Pulmonary artery endothelial cell (primary cell): ENCODE measurements at regions not wholly inside any gene's neighbourhood (a gene's known extent, or its start where the extent isn't known, plus 50 kb on each side); places are given as distances from the start of the nearest gene placed in this dataset.
A peak's percentile ranks its signal among the peaks of the same experiment; 100 is the strongest.

Source experiments
- DNase-seq: peaks from one replicate; pipeline ENCODE4 v3.0.0-alpha.2; 2011; ENCODE audit warnings: low read depth, low spot score

DNA sequence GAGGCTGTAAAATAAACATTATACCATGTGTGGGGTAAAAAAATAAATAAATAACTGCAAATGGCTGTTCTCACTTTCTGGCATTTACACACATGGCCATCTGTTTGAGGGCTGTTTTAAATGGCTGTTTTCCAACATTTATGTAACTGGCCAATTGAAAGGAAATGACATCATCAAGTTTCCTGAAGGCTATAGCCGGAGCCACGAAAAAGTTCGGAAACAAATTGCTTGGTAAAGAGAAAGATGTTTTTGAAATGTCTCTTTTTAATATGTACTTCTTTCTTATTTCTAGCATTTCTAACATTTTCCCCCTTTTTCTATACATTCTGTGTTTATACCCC, 95.4 kb upstream of the DAB2 start:
- DNase-seq, result peak; percentile 90

DNA sequence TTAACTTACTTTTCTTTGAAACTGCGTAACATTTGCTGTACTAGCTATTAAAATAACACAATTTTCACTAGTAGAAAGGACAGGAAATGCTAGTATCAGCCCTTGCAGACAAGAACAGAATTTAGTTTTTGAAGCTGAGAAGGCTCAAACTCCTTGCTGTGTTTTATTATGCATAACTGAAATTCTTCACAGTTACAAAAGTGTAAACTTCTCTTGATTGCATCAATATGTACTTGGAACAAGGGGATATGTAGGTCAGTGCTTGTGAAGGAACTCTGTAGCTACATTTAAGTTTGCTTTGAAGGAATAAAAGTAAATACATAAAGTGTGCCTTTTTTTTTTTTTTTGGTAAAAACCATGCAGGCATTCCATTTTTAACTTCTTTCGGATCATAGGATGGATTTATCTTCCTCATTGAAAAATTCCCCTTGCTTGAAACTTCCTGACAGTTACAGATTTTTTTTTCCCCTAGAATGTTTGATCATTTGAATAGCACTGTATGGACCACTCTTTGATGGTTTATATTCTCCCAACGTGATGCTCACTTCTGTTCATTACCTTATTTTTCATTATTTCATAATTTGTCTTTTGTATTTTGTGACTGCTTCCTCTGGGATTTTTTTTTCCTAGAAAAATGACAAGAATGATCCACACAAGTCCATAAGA, 94.9 kb upstream of the DAB2 start:
- no peak for DNase-seq

DNA sequence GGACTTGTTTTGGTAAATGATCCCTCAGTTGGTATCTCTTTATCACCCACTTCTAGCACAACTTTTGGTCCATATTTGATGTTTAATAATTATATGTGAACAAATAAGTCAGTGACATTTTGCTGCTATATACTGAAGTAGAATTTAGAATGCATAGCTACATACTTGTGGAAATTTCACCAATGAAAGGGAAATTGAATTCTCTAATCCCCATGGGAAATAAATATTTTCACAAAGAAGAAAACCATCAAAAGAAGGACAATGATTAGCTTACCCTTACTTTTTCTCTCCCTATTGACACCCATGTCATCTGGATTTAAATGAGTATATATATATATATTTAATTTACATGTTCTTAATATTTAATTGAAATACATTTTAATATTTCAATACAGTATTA, 94.3 kb upstream of the DAB2 start:
- DNase-seq, result no peak

DNA sequence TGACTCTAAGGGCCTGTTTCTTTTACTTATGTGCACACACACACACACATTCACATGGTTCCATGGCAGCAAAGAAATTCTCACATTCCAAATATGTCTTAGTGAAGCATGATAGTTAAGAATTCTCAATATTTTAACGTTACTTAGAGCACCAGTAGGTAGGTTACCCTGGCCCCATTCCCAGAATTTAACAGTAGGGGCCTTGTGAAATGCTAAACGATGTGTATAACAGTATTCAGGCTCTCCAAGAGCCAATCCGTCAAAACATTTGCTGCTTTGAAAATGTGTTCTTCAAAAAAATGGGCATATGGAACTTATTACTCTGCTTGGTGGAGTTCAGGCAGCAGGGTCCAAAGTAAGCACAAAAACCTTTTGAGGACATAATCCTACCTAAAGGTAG, 93.7 kb upstream of the DAB2 start:
- DNase-seq, result no peak

DNA sequence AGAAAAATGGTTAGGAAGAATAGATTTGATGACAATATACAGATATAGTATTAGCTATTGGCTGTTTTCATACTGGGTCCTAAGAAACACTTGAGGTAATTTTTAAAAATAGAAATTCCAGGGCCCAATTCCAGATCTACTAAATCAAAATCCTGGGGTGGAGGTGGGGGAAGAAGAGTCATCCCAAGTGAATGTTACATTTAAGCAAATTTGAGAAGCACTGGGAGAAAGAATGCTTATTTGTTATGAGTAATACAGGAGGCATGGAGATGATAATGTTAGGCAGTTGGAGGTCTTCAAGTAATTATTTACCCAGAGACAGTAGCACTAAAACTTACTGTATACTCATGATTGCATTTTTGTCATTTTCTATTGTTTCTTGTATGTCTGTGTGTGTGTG, 93.0 kb upstream of the DAB2 start:
- no peak for DNase-seq

DNA sequence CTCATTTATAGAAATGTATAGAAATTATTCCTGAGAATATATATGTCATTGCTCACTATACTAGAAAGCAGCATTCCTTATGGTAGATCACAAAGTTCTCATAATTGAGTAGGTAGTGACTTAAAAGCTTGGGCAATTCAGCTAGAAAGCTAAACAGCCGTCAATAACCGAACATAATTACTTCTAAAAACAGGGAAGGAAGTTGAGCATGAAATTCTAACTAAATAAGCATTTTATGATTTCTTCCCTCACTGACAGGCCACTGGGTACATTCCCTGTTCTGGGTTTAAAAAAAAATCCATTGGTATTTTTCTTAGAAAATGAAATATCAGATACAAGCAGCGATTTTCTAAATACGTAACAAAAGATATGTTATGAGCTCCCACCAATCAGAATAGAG, 91.1 kb upstream of the DAB2 start:
- DNase-seq, result no peak

DNA sequence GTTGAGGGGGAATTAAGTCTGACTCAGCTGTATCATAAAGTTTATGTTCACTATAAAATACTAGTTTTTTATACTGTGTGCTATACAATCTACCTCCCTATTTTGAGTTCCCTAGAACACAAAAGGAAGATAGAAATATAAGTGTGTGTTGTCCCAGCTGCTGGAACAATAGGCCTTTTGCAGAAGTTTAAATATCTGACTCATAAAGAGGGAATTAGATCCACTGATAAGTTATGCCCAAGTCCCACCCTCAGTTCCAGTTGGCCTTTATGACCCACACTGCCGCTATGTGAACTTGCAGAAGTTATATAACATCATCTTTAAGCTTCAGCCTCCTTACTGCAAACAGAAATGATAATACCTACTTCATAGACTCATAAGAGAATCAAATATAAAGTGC, 88.5 kb upstream of the DAB2 start:
- no peak for DNase-seq

DNA sequence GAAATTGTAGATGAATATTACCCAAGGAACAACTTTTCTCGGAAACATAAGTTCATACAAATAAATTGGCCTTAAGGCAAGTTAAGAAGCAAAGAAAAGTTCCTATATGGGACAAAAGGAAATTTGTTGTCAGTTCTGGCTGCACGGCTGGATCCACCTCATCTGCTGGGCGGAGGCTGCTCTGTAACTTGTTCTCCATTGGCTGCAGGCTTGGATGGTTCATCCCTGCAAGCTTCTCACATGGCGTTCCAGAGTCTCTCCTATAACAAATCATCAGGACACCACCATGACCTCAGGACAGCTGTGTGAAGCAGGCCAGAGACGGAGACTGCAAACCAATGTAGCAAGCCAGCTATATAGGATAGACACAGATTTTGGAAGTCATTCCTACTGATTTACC, 81.4 kb upstream of the DAB2 start:
- no peak for DNase-seq

DNA sequence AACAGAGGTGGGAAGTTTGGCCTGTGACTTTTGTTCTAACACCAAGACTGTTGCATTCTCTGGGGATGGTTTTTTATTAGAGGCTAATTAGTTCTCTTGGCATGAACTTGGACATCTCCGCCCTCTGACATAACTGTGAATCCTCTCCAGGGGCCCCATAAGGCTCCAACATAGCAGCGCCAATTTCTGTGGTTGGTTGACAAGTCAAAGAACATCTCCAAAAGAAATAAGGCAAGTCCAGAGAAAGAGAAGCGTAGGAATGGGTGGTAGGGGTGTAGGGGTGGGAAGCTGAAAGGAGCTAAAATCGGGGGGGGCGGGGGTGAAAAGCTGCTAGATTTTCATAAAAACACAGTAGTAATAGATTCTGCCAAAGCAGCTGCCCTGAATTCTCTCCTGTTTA, 81.0 kb upstream of the DAB2 start:
- DNase-seq, result no peak

DNA sequence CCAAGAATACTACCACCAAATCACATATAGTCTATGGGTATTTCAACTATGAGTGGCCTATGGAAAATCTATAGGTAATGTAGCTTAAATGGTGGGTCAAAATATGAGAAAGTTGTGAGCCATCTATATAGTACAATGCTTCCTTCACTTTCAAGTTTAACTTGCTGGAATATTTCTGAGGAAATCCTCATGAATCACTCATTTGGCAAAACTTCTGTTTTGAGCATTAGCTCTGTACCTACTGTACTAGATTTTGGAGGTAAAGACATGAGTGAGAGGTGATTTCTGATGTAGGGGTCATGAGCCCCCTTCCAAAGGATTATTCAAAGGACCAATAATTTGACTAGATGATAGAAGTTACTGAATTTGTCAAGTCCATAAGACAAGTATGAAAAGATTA, 80.6 kb upstream of the DAB2 start:
- no peak for DNase-seq

DNA sequence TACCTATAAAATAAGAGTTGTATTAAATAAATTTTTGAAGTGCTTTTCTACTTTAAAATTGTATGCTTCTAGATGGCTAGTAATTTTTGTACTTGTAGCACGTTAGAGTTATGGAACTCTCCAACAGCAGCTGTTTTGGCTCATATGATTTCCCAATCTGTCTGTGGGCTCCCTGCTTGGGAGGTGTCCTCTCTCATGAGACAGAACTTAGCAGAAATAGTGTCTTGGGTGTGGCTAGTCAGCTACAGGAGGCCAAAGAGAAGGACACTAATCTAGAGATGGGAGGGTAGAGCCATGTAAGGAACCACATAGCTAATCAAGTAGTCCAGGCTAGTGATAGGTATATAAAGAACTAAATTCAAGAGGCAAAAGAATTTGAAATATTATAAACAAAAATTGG, 78.4 kb upstream of the DAB2 start:
- DNase-seq, result no peak

DNA sequence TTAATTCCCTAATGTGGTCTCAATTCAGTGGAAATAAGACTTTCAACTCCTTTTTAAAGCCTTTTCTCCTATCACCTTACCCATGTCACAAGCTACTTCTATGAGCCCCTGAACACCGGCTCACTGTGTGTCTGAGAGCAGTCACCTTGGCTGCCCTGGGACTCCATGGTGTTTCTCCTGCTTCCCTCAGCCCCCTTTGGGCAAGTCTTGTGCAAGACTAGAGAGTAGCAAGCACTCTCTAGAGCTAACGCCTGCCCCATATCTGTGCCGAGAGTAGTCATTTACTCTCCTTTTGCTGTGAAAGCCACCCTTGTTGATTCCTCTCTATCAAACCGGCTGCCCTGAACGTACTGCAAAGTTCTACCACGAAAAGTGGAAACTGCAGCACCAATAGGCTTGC, 77.9 kb upstream of the DAB2 start:
- no peak for DNase-seq

DNA sequence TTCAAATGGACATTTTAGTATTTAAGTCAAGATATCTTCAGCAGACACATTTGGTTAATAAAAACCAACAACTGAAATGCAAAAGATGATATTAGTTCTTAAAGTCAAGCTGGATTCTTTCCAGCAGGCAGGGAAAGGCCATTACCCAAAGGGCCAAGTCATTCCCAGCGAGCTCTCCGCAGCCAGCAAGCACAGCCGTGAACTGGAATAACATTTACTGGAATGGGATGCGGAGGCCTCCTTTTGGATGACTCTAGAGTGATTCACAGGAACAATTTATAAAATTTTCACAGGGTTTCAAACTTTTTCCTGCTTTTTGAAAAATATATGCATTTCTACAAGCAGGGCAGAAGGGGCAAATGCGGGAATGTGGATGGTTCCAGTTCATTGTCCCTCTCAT, 76.6 kb upstream of the DAB2 start:
- peak; percentile 43 for DNase-seq

DNA sequence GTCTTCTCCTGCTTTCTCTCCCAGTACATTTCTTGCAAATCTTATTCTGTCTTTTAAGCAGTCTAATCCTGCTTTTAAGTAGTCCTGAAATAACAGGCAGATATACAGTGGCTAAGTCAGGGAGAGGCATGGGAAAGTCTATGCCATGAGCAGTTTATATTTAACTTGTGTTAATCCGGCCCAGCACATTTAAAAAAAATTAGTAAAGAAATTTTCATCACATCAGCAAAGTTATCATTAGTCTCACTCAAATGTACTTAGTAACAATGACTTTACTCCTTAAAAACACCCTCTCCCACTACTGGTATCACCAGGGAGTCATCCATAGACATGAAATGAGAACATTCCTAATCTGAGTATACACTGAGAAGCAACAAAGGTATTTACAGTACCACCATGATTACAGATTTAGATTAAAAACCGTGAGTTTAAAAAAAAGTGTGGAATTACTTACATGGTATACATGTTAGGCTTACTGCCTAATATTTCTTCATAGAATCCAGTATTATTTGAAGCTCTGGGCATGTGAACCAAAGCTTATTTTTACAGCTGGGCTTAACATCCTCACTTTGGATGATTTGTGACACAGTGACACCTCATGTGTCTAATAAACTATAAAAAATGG, 75.9 kb upstream of the DAB2 start:
- DNase-seq, result no peak

DNA sequence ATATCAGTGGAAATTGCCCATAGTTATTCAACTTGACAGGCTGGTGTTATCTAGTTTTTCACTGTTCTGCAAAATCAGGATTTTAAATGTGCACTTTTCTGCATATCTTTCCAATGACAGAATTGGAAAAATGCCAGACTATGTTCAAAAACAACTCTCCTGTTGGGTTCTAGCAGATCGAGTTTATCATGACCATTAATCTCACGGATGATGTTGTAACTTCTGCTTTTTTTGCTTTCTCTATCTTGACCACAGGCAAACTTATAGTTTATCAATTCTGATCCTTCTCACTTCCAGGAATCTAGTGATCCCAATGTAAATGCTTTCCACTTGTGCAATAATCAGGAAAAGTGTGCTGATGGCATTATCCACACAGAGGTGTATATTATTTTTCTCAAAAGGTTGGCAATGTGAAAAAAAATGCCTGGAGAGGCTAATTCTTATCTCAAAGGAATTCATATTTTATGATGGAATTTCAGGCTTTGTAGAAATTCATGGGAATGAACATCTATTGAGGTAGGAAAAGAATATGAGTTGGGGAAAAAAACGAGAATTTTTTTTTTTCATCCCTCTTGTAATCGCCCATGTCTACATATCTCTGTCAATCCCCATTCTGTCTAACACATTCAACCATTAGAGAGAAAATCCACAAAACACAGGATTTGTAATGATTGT, 73.6 kb upstream of the DAB2 start:
- no peak for DNase-seq

DNA sequence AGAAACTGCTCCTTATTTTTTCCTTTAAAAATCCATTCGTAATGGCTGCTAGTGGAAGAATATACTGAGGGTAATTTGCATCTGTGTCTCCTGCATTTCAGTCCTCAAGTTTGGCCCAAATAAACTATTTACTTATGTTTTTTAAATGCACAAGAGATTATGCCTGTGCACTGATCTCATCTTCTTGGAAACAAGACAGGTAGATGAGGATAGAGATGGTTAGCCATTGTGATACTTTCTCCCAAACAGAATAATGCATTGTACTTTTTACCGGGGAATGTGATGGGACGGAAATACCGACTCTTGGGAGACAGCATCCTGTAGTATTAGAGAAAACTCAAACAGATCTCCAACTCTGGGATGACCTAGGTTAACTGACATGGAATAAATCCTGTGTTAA, 72.5 kb upstream of the DAB2 start:
- DNase-seq, result no peak

DNA sequence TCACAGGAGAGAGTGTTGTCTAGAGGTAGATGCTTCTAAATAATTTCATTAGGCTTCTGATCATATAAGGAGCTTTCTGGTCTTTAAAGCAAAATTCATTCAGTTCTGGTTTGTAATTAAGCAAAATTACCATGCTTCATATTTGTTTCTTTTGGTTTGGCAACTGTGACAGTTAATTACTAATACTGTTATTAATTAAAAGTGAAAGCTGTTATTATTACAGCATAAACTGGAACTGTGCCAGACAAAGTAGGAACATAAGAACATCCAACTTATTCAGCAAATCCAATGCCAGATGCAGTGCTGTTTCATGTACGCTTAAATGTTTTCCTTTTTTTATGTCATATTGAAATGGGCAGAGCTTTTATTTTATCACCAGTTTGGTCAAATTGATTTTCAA, 70.4 kb upstream of the DAB2 start:
- no peak for DNase-seq

DNA sequence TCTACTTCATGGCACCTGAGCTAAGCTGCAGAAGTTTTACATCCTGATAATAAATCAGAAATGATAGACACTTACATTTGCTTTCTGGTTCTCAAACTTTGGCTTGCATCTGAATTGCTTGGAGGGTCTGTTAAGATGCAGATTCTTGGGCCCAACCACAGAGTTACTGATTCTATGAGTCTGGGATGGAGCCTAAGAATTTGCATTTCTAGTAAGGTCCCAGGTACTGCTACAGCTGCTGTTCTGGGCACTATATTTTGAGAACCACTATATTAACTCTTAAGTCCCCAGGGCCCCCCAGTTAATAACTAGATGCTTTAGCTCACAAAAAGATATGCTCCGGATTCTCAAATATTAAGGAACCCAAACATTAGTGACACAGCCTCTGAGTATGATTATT, 69.8 kb upstream of the DAB2 start:
- no peak for DNase-seq

DNA sequence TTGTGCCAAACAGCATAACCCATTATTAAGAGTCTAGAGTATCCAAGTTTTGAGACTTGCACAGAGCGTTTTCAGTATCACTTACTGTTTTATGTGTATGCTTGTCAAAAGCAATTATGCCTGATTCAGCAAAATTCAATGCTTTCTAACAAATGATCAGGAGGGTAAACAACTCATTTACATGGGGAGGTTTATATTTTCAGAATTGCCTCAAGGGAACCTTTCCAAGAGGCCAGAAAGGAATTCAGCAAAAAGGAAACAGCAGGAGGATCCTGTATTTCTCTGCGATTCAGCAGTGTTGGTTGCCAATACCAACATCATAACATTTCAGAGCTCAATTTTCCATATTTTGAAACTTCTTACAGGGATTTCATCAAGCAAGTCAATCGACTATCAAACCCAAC, 69.3 kb upstream of the DAB2 start:
- peak; percentile 62 for DNase-seq

DNA sequence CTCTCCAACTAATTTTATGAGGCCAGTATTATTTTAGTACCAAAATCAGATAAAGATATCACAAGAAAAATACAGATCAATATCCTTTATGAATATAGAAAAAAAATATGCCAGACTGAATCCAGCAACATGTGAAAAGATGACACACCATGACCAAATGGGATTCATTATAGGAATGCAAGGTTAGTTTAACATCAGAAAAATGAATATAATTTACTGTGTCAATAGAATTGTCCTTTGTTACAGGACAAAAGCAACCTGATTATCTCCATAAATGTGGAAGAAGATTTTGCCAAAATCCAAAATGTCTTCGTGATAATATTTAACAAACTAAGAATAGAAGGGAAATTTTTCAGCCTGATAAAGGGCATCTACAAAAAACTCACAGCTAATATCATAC, 66.4 kb upstream of the DAB2 start:
- DNase-seq, result no peak

DNA sequence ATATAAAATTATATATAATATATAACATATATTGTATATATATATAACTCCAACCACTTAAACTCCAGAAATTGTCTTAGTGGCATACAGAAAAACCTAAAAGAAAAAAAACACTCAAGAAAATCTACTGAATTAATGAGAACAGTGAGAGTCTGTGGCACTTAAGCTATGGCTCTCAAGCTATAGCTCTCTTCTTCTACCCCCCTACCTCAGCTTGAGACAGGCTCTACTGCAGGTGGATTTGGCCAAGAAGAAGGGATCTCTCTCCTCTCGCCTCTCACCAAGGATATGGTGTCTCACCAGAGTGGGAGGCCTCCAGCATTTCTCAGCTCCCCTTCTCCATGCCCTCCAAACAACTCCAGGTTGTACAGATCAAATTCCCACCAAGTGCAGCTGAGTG, 64.5 kb upstream of the DAB2 start:
- DNase-seq, result no peak

DNA sequence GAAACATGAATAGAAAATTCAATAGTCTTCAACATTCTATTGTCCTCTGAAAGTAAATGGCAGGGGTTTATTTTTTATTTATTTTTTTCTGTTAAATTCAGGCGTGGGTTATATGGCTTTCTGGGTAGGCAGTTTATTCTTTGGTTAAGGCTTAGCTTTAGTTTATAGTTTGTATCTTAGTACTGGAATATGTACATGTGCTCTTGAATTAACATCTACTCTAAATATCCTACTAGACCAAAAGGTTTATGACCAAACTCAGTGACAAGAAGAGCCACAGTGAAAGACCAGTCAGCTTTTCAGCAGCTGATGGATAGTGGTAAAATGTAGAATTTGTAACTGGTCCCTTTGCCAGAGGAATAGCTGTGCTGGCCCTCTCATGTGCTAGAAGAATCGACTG, 62.0 kb upstream of the DAB2 start:
- no peak for DNase-seq

DNA sequence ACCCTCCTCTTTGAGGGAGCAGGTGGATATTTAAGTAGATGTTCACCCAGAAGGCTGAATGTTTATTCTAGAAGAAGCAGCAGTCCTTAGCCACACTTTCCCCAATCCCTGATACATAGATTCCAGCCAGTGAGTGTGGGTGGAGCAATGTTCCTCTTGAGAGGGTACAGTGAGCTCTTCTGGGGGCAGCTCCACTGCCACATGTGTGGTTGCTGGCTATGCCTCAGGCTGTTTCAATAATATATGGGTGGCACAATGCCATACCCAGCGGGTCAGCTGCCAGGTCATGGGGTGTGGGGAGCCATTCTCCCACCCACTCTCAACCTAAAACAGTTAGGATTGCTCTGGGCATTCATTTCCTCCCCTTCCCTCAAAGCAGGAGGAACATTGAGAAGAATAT, 61.6 kb upstream of the DAB2 start:
- no peak for DNase-seq
